ENCODE measurements at regions not wholly inside any gene's neighbourhood (a gene's known extent, or its start where the extent isn't known, plus 50 kb on each side); places are given as distances from the start of the nearest gene placed in this dataset.

DNA sequence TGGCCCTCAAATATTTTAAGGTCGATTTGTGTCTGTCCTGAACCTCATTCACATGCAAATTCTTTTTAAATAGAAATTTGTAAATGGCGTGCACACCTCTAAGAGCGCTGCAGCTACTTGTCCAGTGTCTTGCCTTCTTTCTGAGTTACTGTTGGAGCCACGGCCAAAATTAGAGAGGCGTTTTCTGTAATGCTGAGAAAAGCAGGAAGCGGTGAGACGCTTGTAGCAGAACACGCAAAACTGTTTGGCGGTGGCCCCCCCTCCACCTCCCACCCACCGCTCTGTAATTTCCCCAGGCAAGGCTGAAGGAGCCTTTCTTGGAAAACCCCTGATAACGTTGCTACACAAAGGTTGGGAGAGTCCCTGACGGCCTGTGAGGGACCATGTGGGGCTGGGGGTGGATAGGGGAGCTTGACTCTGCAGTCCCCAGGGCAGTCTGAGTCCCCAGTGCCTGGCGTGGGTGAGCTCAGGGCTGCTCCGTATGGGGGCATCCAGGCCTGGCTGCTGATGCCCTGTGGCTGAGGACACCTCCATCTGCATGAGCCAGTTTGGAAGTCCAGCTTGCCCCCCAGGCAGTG, 96.5 kb downstream of the GADD45G start:
- no peak overlapping the region for H3K27ac ChIP-seq (ENCODE audit: low read depth in 2 of 2, low read length in 1 of 2)
- no peaks in the 10 kb centered on the region for H3K27me3 ChIP-seq (ENCODE audit: control insufficient read depth in 1 of 2, insufficient read depth in 2 of 2, low read length in 2 of 2)
- 37 to 43% methylated on average over 14 of the region's 14 CpGs for WGBS, 2 donors
- H3K36me3 ChIP-seq (ENCODE audit: control insufficient read depth in 2 of 2, insufficient read depth in 2 of 2, low read length in 1 of 2): no peaks in the 10 kb centered on the region
- no peaks in the 10 kb centered on the region for H3K9me3 ChIP-seq (ENCODE audit: control insufficient read depth in 2 of 2, insufficient read depth in 1 of 2, low read depth in 1 of 2, low read length in 1 of 2)
- H3K4me1 ChIP-seq (ENCODE audit: control insufficient read depth in 2 of 2, insufficient read depth in 2 of 2, low read length in 1 of 2): peaks cover 0 to 5% of the 10 kb centered on the region in 2 donors
- H3K4me3 ChIP-seq (ENCODE audit: low read depth in 1 of 2, low read length in 2 of 2): no peak overlapping the region

DNA sequence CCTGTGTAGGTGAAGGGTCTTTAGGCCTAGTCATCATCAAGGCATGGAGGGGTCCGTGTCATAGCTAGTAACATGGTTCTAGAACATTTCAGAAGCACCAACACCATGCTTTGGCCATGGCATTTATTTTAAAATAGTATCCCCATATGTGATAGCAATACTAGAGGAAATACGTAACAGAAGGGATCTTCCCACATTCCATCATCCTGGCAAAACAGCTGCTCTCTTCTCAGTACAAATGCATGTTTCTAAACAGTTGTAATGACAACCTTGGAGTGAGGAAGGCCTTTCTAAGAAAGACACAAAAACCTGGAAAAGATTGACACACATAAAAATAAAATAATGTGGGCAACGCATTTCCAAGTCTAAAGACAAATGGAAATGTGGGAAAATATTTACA, 97.6 kb downstream of the GADD45G start:
- no peak overlapping the region for H3K4me3 ChIP-seq (ENCODE audit: low read depth in 1 of 2, low read length in 2 of 2)
- WGBS, 2 donors: 91 to 92% methylated on average over 3 of the region's 3 CpGs
- H3K27me3 ChIP-seq (ENCODE audit: control insufficient read depth in 1 of 2, insufficient read depth in 2 of 2, low read length in 2 of 2): no peaks in the 10 kb centered on the region
- no peak overlapping the region for H3K27ac ChIP-seq (ENCODE audit: low read depth in 2 of 2, low read length in 1 of 2)
- H3K9me3 ChIP-seq (ENCODE audit: control insufficient read depth in 2 of 2, insufficient read depth in 1 of 2, low read depth in 1 of 2, low read length in 1 of 2): no peaks in the 10 kb centered on the region
- no peaks in the 10 kb centered on the region for H3K36me3 ChIP-seq (ENCODE audit: control insufficient read depth in 2 of 2, insufficient read depth in 2 of 2, low read length in 1 of 2)
- peaks cover 0 to 5% of the 10 kb centered on the region in 2 donors for H3K4me1 ChIP-seq (ENCODE audit: control insufficient read depth in 2 of 2, insufficient read depth in 2 of 2, low read length in 1 of 2)

DNA sequence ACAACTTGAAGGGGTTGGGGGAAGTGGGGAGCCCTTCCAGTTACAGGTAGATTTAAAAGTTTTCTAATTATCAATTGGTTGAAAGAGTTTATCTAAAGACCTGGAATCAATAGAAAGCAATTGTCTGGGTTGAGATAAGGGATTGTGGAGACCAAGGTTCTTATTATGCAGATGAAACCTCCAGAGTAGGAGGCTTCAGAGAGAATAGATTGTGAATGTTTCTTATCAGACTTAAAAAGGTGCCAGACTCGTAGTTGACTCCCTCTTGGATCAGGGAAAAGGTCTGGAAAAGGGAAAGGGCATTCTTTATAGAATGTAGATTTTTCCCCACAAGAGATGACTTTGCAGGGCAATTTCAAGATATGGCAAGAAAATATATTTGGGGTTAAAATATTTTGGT, 100.8 kb downstream of the GADD45G start:
- no peak overlapping the region for H3K4me3 ChIP-seq (ENCODE audit: low read depth in 1 of 2, low read length in 2 of 2)
- 17 to 43% methylated on average over 1 of the region's 1 CpG for WGBS, 2 donors

DNA sequence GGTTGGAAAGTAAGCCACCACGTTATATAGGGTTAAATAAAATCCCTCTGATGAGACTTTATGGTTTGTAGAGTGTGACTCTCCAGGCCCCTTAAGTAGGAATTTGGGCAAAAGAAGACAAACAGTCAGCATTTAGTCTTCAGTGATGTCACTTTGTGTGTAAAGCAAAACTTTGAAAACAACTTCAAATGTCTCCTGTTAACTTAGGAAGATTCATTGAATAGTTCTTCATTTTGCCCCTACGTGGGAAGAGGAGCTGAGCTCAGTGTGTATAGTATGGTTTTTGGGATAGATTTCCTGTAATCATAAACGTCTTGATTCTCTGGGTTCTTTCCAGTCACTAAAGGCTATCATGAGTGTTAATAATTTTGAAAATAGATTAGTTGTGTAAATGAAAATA, 101.3 kb downstream of the GADD45G start:
- no peaks in the 10 kb centered on the region for H3K9me3 ChIP-seq (ENCODE audit: control insufficient read depth in 2 of 2, insufficient read depth in 1 of 2, low read depth in 1 of 2, low read length in 1 of 2)
- no peaks in the 10 kb centered on the region for H3K27me3 ChIP-seq (ENCODE audit: control insufficient read depth in 1 of 2, insufficient read depth in 2 of 2, low read length in 2 of 2)
- H3K4me1 ChIP-seq (ENCODE audit: control insufficient read depth in 2 of 2, insufficient read depth in 2 of 2, low read length in 1 of 2): no peaks in the 10 kb centered on the region
- 58% methylated on average over 3 of the region's 3 CpGs for WGBS, 2 donors
- no peak overlapping the region for H3K27ac ChIP-seq (ENCODE audit: low read depth in 2 of 2, low read length in 1 of 2)
- H3K36me3 ChIP-seq (ENCODE audit: control insufficient read depth in 2 of 2, insufficient read depth in 2 of 2, low read length in 1 of 2): no peaks in the 10 kb centered on the region
- H3K4me3 ChIP-seq (ENCODE audit: low read depth in 1 of 2, low read length in 2 of 2): no peak overlapping the region

More for the DNA sequence above, 100.8 kb downstream of the GADD45G start:
- Histone ChIP-seq H3K36me3 (ENCODE audit: control insufficient read depth in 2 of 2, insufficient read depth in 2 of 2, low read length in 1 of 2) (no peaks in the 10 kb centered on the region), H3K9me3 (ENCODE audit: control insufficient read depth in 2 of 2, insufficient read depth in 1 of 2, low read depth in 1 of 2, low read length in 1 of 2) (no peaks in the 10 kb centered on the region), H3K27ac (ENCODE audit: low read depth in 2 of 2, low read length in 1 of 2) (no peak overlapping the region), H3K27me3 (ENCODE audit: control insufficient read depth in 1 of 2, insufficient read depth in 2 of 2, low read length in 2 of 2) (no peaks in the 10 kb centered on the region), H3K4me1 (ENCODE audit: control insufficient read depth in 2 of 2, insufficient read depth in 2 of 2, low read length in 1 of 2) (no peaks in the 10 kb centered on the region)

DNA sequence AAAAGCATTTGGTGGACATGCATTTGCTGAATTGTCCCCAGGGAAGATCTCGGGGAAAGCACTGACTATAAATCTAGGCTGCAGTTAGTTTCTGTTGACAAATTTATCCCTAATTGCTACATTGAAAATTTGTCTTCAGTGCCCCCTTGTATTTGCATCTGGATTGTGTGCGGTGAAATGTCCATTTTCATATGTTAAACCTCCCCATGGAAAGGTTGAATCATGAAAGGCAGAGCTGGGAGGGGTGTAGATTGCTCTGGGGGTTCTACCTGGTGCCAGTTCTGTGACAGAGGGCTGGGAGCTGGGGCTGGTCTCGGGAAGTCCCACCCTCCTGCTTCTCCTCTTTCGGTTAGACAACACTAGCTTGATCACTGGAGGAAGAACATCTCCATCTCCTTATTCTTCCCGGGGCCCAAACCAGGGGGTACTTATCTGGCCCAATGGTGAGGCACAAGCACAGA, 101.9 kb downstream of the GADD45G start:
- 57 to 65% methylated on average over 5 of the region's 5 CpGs for WGBS, 2 donors
- no peaks in the 10 kb centered on the region for H3K27me3 ChIP-seq (ENCODE audit: control insufficient read depth in 1 of 2, insufficient read depth in 2 of 2, low read length in 2 of 2)
- H3K4me3 ChIP-seq (ENCODE audit: low read depth in 1 of 2, low read length in 2 of 2): no peak overlapping the region
- no peaks in the 10 kb centered on the region for H3K36me3 ChIP-seq (ENCODE audit: control insufficient read depth in 2 of 2, insufficient read depth in 2 of 2, low read length in 1 of 2)
- no peaks in the 10 kb centered on the region for H3K4me1 ChIP-seq (ENCODE audit: control insufficient read depth in 2 of 2, insufficient read depth in 2 of 2, low read length in 1 of 2)
- H3K27ac ChIP-seq (ENCODE audit: low read depth in 2 of 2, low read length in 1 of 2): no peak overlapping the region
- H3K9me3 ChIP-seq (ENCODE audit: control insufficient read depth in 2 of 2, insufficient read depth in 1 of 2, low read depth in 1 of 2, low read length in 1 of 2): no peaks in the 10 kb centered on the region

DNA sequence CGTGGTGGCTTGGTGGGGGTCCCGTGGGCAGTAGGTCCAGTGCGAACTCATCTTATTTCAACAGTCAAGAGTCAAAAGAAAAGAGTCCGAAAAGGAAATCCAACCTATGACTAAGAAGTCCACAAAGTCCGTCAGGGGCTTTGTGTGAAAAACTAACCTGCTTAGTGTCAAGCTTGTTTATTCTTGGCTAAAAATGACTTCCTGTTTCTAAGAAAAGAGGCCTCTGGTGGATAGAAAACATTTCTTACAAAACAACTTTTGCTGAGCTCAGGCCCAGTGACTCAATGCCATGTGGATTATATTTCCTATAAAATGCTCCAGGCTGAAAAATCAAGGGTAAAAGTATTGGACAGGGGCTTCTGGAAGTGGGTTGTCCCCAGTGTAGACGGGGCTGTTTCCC, 105.9 kb downstream of the GADD45G start:
- H3K4me3 ChIP-seq (ENCODE audit: low read depth in 1 of 2, low read length in 2 of 2): no peak overlapping the region
- H3K36me3 ChIP-seq (ENCODE audit: control insufficient read depth in 2 of 2, insufficient read depth in 2 of 2, low read length in 1 of 2): no peaks in the 10 kb centered on the region
- WGBS, 2 donors: 64 to 71% methylated on average over 6 of the region's 6 CpGs
- H3K27me3 ChIP-seq (ENCODE audit: control insufficient read depth in 1 of 2, insufficient read depth in 2 of 2, low read length in 2 of 2): no peaks in the 10 kb centered on the region
- no peak overlapping the region for H3K27ac ChIP-seq (ENCODE audit: low read depth in 2 of 2, low read length in 1 of 2)
- H3K9me3 ChIP-seq (ENCODE audit: control insufficient read depth in 2 of 2, insufficient read depth in 1 of 2, low read depth in 1 of 2, low read length in 1 of 2): no peaks in the 10 kb centered on the region
- no peaks in the 10 kb centered on the region for H3K4me1 ChIP-seq (ENCODE audit: control insufficient read depth in 2 of 2, insufficient read depth in 2 of 2, low read length in 1 of 2)

DNA sequence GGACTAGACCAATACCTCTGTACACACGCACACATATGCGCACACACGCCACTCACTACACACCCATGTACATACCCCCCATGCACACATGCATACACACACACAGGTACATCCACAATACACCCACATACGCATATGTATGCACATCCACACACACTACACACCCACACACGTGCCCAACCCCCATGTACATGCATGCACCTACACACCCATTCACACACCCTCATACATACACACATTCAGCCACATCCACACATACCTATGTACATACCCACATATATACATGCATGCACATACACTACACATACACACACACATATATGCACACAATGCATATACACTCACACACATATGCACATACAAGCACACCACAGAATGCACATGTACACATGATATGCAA, 107.1 kb downstream of the GADD45G start:
- H3K4me1 ChIP-seq (ENCODE audit: control insufficient read depth in 2 of 2, insufficient read depth in 2 of 2, low read length in 1 of 2): no peaks in the 10 kb centered on the region
- WGBS, 2 donors: 41 to 66% methylated on average over 5 of the region's 5 CpGs
- no peak overlapping the region for H3K27ac ChIP-seq (ENCODE audit: low read depth in 2 of 2, low read length in 1 of 2)
- H3K36me3 ChIP-seq (ENCODE audit: control insufficient read depth in 2 of 2, insufficient read depth in 2 of 2, low read length in 1 of 2): no peaks in the 10 kb centered on the region
- no peak overlapping the region for H3K4me3 ChIP-seq (ENCODE audit: low read depth in 1 of 2, low read length in 2 of 2)
- no peaks in the 10 kb centered on the region for H3K27me3 ChIP-seq (ENCODE audit: control insufficient read depth in 1 of 2, insufficient read depth in 2 of 2, low read length in 2 of 2)
- no peaks in the 10 kb centered on the region for H3K9me3 ChIP-seq (ENCODE audit: control insufficient read depth in 2 of 2, insufficient read depth in 1 of 2, low read depth in 1 of 2, low read length in 1 of 2)

DNA sequence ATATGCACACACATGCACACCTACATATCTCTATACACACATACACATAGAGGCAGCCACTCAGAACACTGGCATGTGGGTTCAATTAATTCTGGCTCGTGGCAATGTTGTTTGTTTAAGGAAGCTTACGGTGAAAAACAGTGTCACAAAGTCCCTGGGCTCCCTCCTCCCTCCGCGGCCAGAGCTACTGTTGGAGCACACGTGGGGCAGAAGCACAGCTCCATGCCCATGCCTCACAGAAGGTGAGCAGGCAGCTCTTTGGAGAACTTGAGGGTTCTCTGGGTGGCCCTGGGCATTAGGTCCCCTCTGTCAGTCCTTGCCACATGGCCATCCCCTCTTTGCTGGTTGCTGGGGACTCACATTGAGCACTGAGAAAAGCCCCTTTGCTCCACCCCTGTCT, 107.5 kb downstream of the GADD45G start:
- no peak overlapping the region for H3K4me3 ChIP-seq (ENCODE audit: low read depth in 1 of 2, low read length in 2 of 2)
- H3K27me3 ChIP-seq (ENCODE audit: control insufficient read depth in 1 of 2, insufficient read depth in 2 of 2, low read length in 2 of 2): no peaks in the 10 kb centered on the region
- no peak overlapping the region for H3K27ac ChIP-seq (ENCODE audit: low read depth in 2 of 2, low read length in 1 of 2)
- no peaks in the 10 kb centered on the region for H3K9me3 ChIP-seq (ENCODE audit: control insufficient read depth in 2 of 2, insufficient read depth in 1 of 2, low read depth in 1 of 2, low read length in 1 of 2)
- no peaks in the 10 kb centered on the region for H3K4me1 ChIP-seq (ENCODE audit: control insufficient read depth in 2 of 2, insufficient read depth in 2 of 2, low read length in 1 of 2)
- whole genome bisulfite sequencing, 2 donors: 73 to 86% methylated on average over 5 of the region's 5 CpGs
- no peaks in the 10 kb centered on the region for H3K36me3 ChIP-seq (ENCODE audit: control insufficient read depth in 2 of 2, insufficient read depth in 2 of 2, low read length in 1 of 2)

DNA sequence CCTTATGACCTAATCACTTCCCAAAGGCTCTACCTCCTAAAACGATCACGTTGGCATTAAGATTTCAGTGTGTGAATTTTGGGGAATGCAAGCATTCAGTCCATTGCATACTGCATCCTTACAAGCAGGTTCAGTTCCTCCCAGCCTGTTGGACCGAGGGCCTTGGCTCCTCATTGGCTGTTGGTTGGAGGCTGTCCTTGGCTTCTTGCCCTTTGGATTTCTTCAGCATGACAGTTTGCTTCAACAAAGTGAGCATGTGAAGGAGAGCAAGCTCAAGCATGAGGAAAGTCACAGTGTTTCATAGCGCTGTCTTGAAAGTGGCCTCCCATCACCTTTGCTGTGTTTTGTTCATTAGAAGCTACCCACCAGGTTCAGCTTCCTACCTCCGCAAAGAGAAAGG, 109.5 kb downstream of the GADD45G start:
- 48 to 53% methylated on average over 5 of the region's 5 CpGs for WGBS, 2 donors
- H3K27me3 ChIP-seq (ENCODE audit: control insufficient read depth in 1 of 2, insufficient read depth in 2 of 2, low read length in 2 of 2): no peaks in the 10 kb centered on the region
- no peaks in the 10 kb centered on the region for H3K36me3 ChIP-seq (ENCODE audit: control insufficient read depth in 2 of 2, insufficient read depth in 2 of 2, low read length in 1 of 2)
- no peak overlapping the region for H3K27ac ChIP-seq (ENCODE audit: low read depth in 2 of 2, low read length in 1 of 2)
- H3K4me1 ChIP-seq (ENCODE audit: control insufficient read depth in 2 of 2, insufficient read depth in 2 of 2, low read length in 1 of 2): no peaks in the 10 kb centered on the region
- H3K4me3 ChIP-seq (ENCODE audit: low read depth in 1 of 2, low read length in 2 of 2): no peak overlapping the region
- H3K9me3 ChIP-seq (ENCODE audit: control insufficient read depth in 2 of 2, insufficient read depth in 1 of 2, low read depth in 1 of 2, low read length in 1 of 2): peaks cover 0 to 5% of the 10 kb centered on the region in 2 donors

DNA sequence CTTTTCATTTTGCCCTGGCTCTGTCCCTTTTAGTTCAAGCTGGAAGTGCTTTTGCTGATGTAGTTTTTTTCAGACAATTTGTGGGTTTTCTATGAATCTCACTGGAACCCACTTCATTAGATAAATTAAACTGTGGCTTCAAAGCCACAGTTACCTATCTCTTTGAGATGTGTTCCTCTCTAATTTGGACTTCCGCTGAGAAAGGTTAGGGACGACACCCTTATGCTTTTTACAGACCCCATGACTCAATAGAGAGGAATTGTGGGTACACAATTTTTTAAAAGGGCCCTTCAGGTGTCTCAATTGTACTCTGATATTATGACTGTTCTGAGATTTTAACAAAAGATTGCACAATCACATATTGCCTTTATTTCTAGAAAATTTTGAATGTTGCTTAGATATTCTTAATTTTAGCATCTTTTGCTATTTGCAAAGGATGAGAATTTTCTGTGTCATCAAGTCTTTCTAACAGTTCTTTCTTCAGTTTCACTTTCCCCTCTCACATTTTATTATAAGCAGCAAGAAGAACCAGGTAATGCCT, 110.6 kb downstream of the GADD45G start:
- H3K27me3 ChIP-seq (ENCODE audit: control insufficient read depth in 1 of 2, insufficient read depth in 2 of 2, low read length in 2 of 2): no peaks in the 10 kb centered on the region
- no peaks in the 10 kb centered on the region for H3K36me3 ChIP-seq (ENCODE audit: control insufficient read depth in 2 of 2, insufficient read depth in 2 of 2, low read length in 1 of 2)
- peaks cover 0 to 5% of the 10 kb centered on the region in 2 donors for H3K9me3 ChIP-seq (ENCODE audit: control insufficient read depth in 2 of 2, insufficient read depth in 1 of 2, low read depth in 1 of 2, low read length in 1 of 2)
- H3K4me3 ChIP-seq (ENCODE audit: low read depth in 1 of 2, low read length in 2 of 2): no peak overlapping the region
- no peaks in the 10 kb centered on the region for H3K4me1 ChIP-seq (ENCODE audit: control insufficient read depth in 2 of 2, insufficient read depth in 2 of 2, low read length in 1 of 2)
- H3K27ac ChIP-seq (ENCODE audit: low read depth in 2 of 2, low read length in 1 of 2): no peak overlapping the region
- WGBS, 2 donors: 81 to 87% methylated on average over 2 of the region's 2 CpGs
